ENCODE measurements at regions not wholly inside any gene's neighbourhood (a gene's known extent, or its start where the extent isn't known, plus 50 kb on each side); places are given as distances from the start of the nearest gene placed in this dataset.

DNA sequence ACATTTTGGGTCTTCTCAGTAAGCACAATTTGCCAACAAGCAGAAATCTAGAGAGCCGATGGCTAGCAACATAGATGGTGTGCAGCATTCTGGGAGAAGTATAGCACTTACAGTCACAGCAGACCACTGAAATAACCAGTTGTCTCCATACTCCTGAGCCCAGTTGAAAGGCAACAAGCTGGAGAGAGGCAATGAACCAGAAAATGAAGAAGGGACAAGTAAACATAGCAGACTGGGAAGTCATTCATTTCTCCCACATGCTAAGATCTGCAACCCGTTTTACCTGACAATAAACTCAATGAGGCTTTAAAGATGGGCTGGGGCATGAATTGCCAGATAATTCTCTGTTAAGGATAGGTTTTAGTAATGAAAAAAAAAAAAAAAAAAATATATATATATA is 575.6 kb upstream of the GRAMD2B start:
- TF ChIP-seq POLR2A (IDR thresholded peaks at IDR 0.05; ENCODE audit: low read length) (no peak), GATA1 (IDR thresholded peaks at IDR 0.05; ENCODE audit: low read depth, low read length) (no peak)

All from erythroblast (primary cell).